IMR-90 (cell line): ENCODE measurements at regions not wholly inside any gene's neighbourhood (a gene's known extent, or its start where the extent isn't known, plus 50 kb on each side); places are given as distances from the start of the nearest gene placed in this dataset.

Experiments
- ATAC-seq: fragments of 200-7000 bp; cut with Tn5 transposase; 2 replicates; pipeline ENCODE4 v1.9.1; 2020; ENCODE audit warnings: low read depth, mild to moderate bottlenecking, moderate library complexity
- BruUV-seq: library from RNA; stranded (reverse); fragments of 400-500 nt; replicated peaks from 2 replicates; lab custom pipeline; 2021; lab: Mats Ljungman, UMichigan
- CTCF ChIA-PET: fragments of 300-600 bp; formaldehyde crosslinking; extraction: SDS; loops from one replicate; lab custom pipeline; 2021; ENCODE audit warnings: antibody characterized with exemption; lab: Yijun Ruan, JAX
- POLR2A ChIA-PET: fragments of 300-600 bp; sonication (Branson Sonifier 250); formaldehyde crosslinking; loops from one replicate; lab custom pipeline; 2022; ENCODE audit warnings: antibody characterized with exemption; ENCODE audit not compliant: unreplicated experiment; lab: Charles Lee
- DNase-seq: peaks from one replicate; pipeline ENCODE4 v3.0.0; 2013
- H2AFZ ChIP-seq: replicated peaks from 2 replicates; pipeline ENCODE3; 2013; ENCODE audit warnings: low read length, mild to moderate bottlenecking; ENCODE audit not compliant: poor library complexity
- H2AK5ac ChIP-seq: 2 replicates; pipeline ENCODE4 v1.6.1; 2013; ENCODE audit warnings: low read depth, low read length, inconsistent platforms
- H2AK9ac ChIP-seq: replicated peaks from 2 replicates; pipeline ENCODE3; 2013; ENCODE audit warnings: mild to moderate bottlenecking, low read depth, low read length, moderate library complexity; ENCODE audit not compliant: poor library complexity
- H2BK120ac ChIP-seq: 2 replicates; pipeline ENCODE4 v1.6.1; 2013; ENCODE audit warnings: low read depth, low read length, inconsistent platforms
- H2BK15ac ChIP-seq: 3 replicates; pipeline ENCODE4 v1.6.1; 2013; ENCODE audit warnings: low read depth, low read length, inconsistent platforms
- H2BK20ac ChIP-seq: 2 replicates; pipeline ENCODE4 v1.6.1; 2013; ENCODE audit warnings: low read depth, mild to moderate bottlenecking, inconsistent platforms, low read length, moderate library complexity
- H2BK5ac ChIP-seq: 2 replicates; pipeline ENCODE4 v1.6.1; 2013; ENCODE audit warnings: mild to moderate bottlenecking, low read depth, low read length, inconsistent platforms; ENCODE audit not compliant: poor library complexity, severe bottlenecking
- H3K14ac ChIP-seq: replicated peaks from 2 replicates; pipeline ENCODE4 v1.6.1; 2013; ENCODE audit warnings: low read depth, low read length, inconsistent platforms
- H3K18ac ChIP-seq: 2 replicates; pipeline ENCODE4 v1.6.1; 2013; ENCODE audit warnings: low read depth, low read length, control low read depth
- H3K23ac ChIP-seq: 2 replicates; pipeline ENCODE4 v1.6.1; 2013; ENCODE audit warnings: low read depth, low read length, inconsistent platforms
- H3K27ac ChIP-seq: 2 replicates; pipeline ENCODE4 v1.5.1; 2013; ENCODE audit warnings: mild to moderate bottlenecking, control low read depth, low read length; ENCODE audit not compliant: insufficient read depth
- H3K27me3 ChIP-seq: 2 replicates; pipeline ENCODE4 v1.6.1; 2013; ENCODE audit warnings: low read length; ENCODE audit not compliant: control insufficient read depth, insufficient read depth
- H3K36me3 ChIP-seq: 2 replicates; pipeline ENCODE4 v1.6.1; 2013; ENCODE audit warnings: low read length, mixed read lengths; ENCODE audit not compliant: control insufficient read depth, insufficient read depth
- H3K4ac ChIP-seq: 2 replicates; pipeline ENCODE4 v1.6.1; 2013; ENCODE audit warnings: low read depth, low read length, inconsistent platforms
- H3K4me1 ChIP-seq: 2 replicates; pipeline ENCODE4 v1.6.1; 2013; ENCODE audit warnings: low read length, mixed read lengths; ENCODE audit not compliant: control insufficient read depth, insufficient read depth
- H3K4me2 ChIP-seq: 2 replicates; pipeline ENCODE4 v1.6.1; 2013; ENCODE audit warnings: low read depth, mild to moderate bottlenecking, control low read depth, low read length, moderate library complexity
- H3K4me3 ChIP-seq: 2 replicates; pipeline ENCODE4 v1.5.1; 2013; ENCODE audit warnings: low read depth, mild to moderate bottlenecking, control low read depth, low read length, moderate library complexity; ENCODE audit not compliant: insufficient read depth
- H3K56ac ChIP-seq: 2 replicates; pipeline ENCODE4 v1.6.1; 2013; ENCODE audit warnings: low read length, inconsistent platforms; ENCODE audit not compliant: insufficient read depth; ENCODE audit errors: extremely low read depth
- H3K79me1 ChIP-seq, 2 experiments: 2 replicates each; pipeline ENCODE4 v1.6.1; 2013; ENCODE audit warnings: low read length in 2 of 2, inconsistent platforms in 1 of 2, low read depth in 1 of 2
- H3K9ac ChIP-seq: 2 replicates; pipeline ENCODE4 v1.6.1; 2013; ENCODE audit warnings: low read depth, low read length, control low read depth
- H3K9me1 ChIP-seq: 2 replicates; pipeline ENCODE4 v1.6.1; 2013; ENCODE audit warnings: low read length, inconsistent platforms; ENCODE audit not compliant: insufficient read depth
- H3K9me3 ChIP-seq: 2 replicates; pipeline ENCODE4 v1.6.1; 2013; ENCODE audit warnings: low read length; ENCODE audit not compliant: control insufficient read depth, insufficient read depth
- H4K20me1 ChIP-seq: 2 replicates; pipeline ENCODE4 v1.6.1; 2013; ENCODE audit warnings: low read length, inconsistent platforms; ENCODE audit not compliant: insufficient read depth
- H4K5ac ChIP-seq: 2 replicates; pipeline ENCODE4 v1.6.1; 2013; ENCODE audit warnings: mild to moderate bottlenecking, low read depth, low read length, control low read depth
- H4K8ac ChIP-seq, 2 experiments: 2 replicates each; pipeline ENCODE4 v1.6.1; 2013; ENCODE audit warnings: low read depth in 2 of 2, low read length in 2 of 2, control low read depth in 1 of 2, inconsistent platforms in 1 of 2
- H4K91ac ChIP-seq: 2 replicates; pipeline ENCODE4 v1.6.1; 2013; ENCODE audit warnings: low read depth, low read length, inconsistent platforms; ENCODE audit not compliant: insufficient read depth
- RFX5 ChIP-seq: IDR thresholded peaks from 2 replicates; pipeline ENCODE4 v1.8.0; 2012; ENCODE audit warnings: low read depth, mild to moderate bottlenecking, low read length, moderate library complexity
- WGBS, 2 experiments: methylation state at CpG; one replicate each; pipeline versions ENCODE4 v1.1.5 to v1.1.7; 2013; ENCODE audit warnings: missing lambda C conversion rate in 2 of 2; ENCODE audit not compliant: insufficient read length in 1 of 2; ENCODE audit errors: extremely low coverage in 2 of 2; 5-methylcytosine and 5-hydroxymethylcytosine counted together
- dilution Hi-C: fragments of 300-500 bp; cut with HindIII; formaldehyde crosslinking; loops from one replicate; pipeline ENCODE4 v1.14.3; 2018; ENCODE audit warnings: low sequenced_read_pairs; ENCODE audit not compliant: unreplicated experiment
- in situ Hi-C: fragments of 300-500 bp; cut with MboI; formaldehyde crosslinking; loops from 3 replicates; pipeline ENCODE4 v1.14.3; 2019; ENCODE audit warnings: low sequenced_read_pairs, inconsistent platforms, mixed read lengths
- intact Hi-C: fragments of 100-400 bp; cut with micrococcal nuclease; formaldehyde crosslinking; loops from 2 replicates; pipeline ENCODE4 v1.10.0; 2022

DNA sequence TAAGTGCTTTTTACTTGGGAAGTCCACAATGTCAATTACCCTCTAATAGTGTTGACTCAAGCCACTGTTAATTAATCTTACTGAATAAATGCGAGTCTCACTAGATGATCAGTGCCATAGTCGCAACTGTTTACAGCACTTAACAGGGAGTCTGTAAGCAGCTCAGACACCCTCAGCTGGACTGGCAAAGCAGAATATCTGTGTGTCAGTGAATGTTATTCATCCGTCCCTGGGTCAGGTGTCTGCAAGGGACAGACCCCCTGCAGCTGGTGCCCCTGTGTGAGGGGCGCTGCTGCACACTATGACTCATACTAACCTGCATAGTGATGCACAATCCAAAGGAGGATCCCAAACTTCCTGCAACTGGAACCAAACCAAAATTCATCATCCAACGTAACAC lies 306.5 kb downstream of the HHIPL2 start:
- H2BK20ac ChIP-seq, result 0 out of 2 replicates have a peak overlapping the region, but pooled peaks have one; percentile 18
- no peak overlapping the region for H4K5ac ChIP-seq
- intact Hi-C loops (loop anchor here (10.0 kb wide), 1 partner anchor 767 kb away; no protein-coding TSS in a partner anchor), dilution Hi-C loops (no loop called here), in situ Hi-C loops (no loop called here)
- no peaks in the 10 kb centered on the region for H3K9me3 ChIP-seq
- H3K27me3 ChIP-seq, result no peaks in the 10 kb centered on the region
- no peak overlapping the region for H2BK120ac ChIP-seq
- no peak overlapping the region for H2BK5ac ChIP-seq
- H3K27ac ChIP-seq, result no peak overlapping the region
- H2BK15ac ChIP-seq, result no peak overlapping the region
- H2AK5ac ChIP-seq, result 0 out of 2 replicates have a peak overlapping the region, but pooled peaks have one; percentile 23
- DNase-seq (no peak), ATAC-seq (no peak)
- no peak overlapping the region for H3K23ac ChIP-seq
- H4K91ac ChIP-seq, result no peak overlapping the region
- peaks cover 10% of the 10 kb centered on the region for H3K9me1 ChIP-seq
- H3K56ac ChIP-seq, result no peak overlapping the region
- no peaks in the 10 kb centered on the region for H4K20me1 ChIP-seq
- H3K36me3 ChIP-seq, result no peaks in the 10 kb centered on the region
- TF ChIP-seq RFX5, result no peak
- no peak overlapping the region for H3K18ac ChIP-seq
- peaks cover 3% of the 10 kb centered on the region; the same call in 1 of the 2 replicates for H3K4me1 ChIP-seq
- no peak overlapping the region for H3K14ac ChIP-seq
- no CpG with 5 or more reads among the region's 5 CpGs for WGBS, 2 experiments
- H2AK9ac ChIP-seq, result no peak overlapping the region
- H3K79me1 ChIP-seq, result no peaks in the 10 kb centered on the region
- H2AFZ ChIP-seq, result peak overlapping the region; percentile 35
- H3K9ac ChIP-seq, result no peak overlapping the region
- no peak overlapping the region for H3K4me3 ChIP-seq
- ChIA-PET POLR2A (no interaction called here), CTCF (interaction anchor here (1.4 kb wide), 1 partner anchor 214 kb away, joined by 6 read pairs; no protein-coding TSS in a partner anchor)
- no peak overlapping the region for H3K4me2 ChIP-seq
- H4K8ac ChIP-seq, result peak overlapping the region in 1 of 2 experiments; percentile 71; a peak in 1 of 4 replicates
- no peak overlapping the region for H3K4ac ChIP-seq
- no TSS peak for BruUV-seq
